Keratinocyte (primary cell): ENCODE measurements at regions not wholly inside any gene's neighbourhood (a gene's known extent, or its start where the extent isn't known, plus 50 kb on each side); places are given as distances from the start of the nearest gene placed in this dataset.

Experiments used
- EZH2 ChIP-seq: IDR thresholded peaks from one replicate; pipeline ENCODE4 v1.6.1; 2012; ENCODE audit warnings: inconsistent platforms, mild to moderate bottlenecking, low read length, moderate library complexity
- TF ChIP-seq, protein P1 (sequence below), 3 experiments: IDR thresholded peaks in 1 of 3; conservative IDR thresholded peaks in 1 of 3; optimal IDR thresholded peaks in 1 of 3; 2 replicates in 2 of 3; 3 replicates in 1 of 3; pipeline versions ENCODE3 to v1.5.1; 2011; ENCODE audit warnings: low read length in 3 of 3, mild to moderate bottlenecking in 3 of 3, moderate library complexity in 2 of 3, control low read depth in 1 of 3, inconsistent platforms in 1 of 3; ENCODE audit not compliant: insufficient read depth in 2 of 3; ENCODE audit errors: extremely low read depth in 1 of 3

DNA sequence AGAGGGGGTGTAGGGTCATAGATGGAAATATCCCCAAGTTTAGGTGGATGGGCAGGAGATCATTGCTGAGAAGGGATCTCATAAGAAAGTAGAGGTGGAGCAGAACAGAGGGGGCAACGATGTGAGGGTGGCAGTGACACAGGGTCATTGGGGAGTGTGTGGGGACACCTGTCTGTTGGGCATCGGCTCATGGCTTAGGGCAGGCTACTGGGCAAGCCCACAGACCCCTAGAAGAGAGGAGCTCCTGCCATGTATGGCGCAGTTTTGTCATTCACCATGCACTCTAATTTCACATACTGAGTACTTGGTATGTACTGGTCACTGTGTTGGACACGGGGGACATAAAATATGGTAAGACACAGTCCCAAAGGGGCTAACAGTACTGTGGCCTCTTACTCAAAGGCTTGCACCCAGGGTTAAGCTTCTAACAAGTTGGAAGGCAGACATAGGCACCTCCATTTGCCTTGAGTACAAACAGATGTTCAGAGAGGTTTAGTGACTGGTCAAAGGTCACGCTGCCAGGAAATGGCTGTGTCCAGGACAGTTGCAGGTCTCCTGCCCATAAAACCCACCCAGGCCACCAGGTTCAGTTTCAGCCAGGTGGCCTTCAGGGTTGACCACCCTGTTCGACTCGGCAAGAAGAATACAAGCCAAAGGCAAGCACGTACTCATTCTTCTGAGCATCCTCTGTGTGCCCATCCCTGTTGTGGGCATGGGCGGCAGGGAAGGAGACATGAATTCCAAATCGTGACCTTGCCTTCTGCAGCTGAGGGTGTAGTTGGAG, 580.2 kb downstream of the KCNJ18 start:
- TF ChIP-seq, protein P1, sequence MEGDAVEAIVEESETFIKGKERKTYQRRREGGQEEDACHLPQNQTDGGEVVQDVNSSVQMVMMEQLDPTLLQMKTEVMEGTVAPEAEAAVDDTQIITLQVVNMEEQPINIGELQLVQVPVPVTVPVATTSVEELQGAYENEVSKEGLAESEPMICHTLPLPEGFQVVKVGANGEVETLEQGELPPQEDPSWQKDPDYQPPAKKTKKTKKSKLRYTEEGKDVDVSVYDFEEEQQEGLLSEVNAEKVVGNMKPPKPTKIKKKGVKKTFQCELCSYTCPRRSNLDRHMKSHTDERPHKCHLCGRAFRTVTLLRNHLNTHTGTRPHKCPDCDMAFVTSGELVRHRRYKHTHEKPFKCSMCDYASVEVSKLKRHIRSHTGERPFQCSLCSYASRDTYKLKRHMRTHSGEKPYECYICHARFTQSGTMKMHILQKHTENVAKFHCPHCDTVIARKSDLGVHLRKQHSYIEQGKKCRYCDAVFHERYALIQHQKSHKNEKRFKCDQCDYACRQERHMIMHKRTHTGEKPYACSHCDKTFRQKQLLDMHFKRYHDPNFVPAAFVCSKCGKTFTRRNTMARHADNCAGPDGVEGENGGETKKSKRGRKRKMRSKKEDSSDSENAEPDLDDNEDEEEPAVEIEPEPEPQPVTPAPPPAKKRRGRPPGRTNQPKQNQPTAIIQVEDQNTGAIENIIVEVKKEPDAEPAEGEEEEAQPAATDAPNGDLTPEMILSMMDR (optimal IDR thresholded peaks at IDR 0.05 in 1 of 3, IDR thresholded peaks at IDR 0.05 in 1 of 3, conservative IDR thresholded peaks at IDR 0.05 in 1 of 3; ENCODE audit: extremely low read depth in 1 of 3, insufficient read depth in 2 of 3, low read length in 3 of 3) = no peak
- TF ChIP-seq EZH2 = no peak
